H9 (cell line): ENCODE measurements at regions not wholly inside any gene's neighbourhood (a gene's known extent, or its start where the extent isn't known, plus 50 kb on each side); places are given as distances from the start of the nearest gene placed in this dataset.

ENCODE experiments used
- DNase-seq: peaks from one replicate; pipeline ENCODE4 v3.0.0-alpha.2; 2017
- H2AFZ ChIP-seq: one replicate; pipeline ENCODE4 v1.6.1; 2013; ENCODE audit warnings: mild to moderate bottlenecking, low read length, control low read depth, moderate library complexity
- H2AK5ac ChIP-seq: 2 replicates; pipeline ENCODE4 v1.6.1; 2013; ENCODE audit warnings: low read length, control low read depth, mixed read lengths; ENCODE audit not compliant: insufficient read length
- H2BK120ac ChIP-seq: one replicate; pipeline ENCODE4 v1.6.1; 2013; ENCODE audit warnings: low read depth, mild to moderate bottlenecking, low read length, control low read depth, inconsistent platforms; ENCODE audit not compliant: poor library complexity, severe bottlenecking
- H2BK12ac ChIP-seq: 2 replicates; pipeline ENCODE4 v1.6.1; 2013; ENCODE audit warnings: low read length, control low read depth, mixed read lengths, low read depth; ENCODE audit not compliant: insufficient read length
- H2BK15ac ChIP-seq: 2 replicates; pipeline ENCODE4 v1.6.1; 2013; ENCODE audit warnings: low read depth, low read length, control low read depth
- H2BK20ac ChIP-seq: one replicate; pipeline ENCODE4 v1.6.1; 2013; ENCODE audit warnings: low read depth, mild to moderate bottlenecking, low read length, control low read depth, inconsistent platforms; ENCODE audit not compliant: poor library complexity, severe bottlenecking
- H2BK5ac ChIP-seq: 2 replicates; pipeline ENCODE4 v1.6.1; 2013; ENCODE audit warnings: low read length, control low read depth, mixed read lengths; ENCODE audit not compliant: insufficient read length
- H3K14ac ChIP-seq: 2 replicates; pipeline ENCODE4 v1.6.1; 2013; ENCODE audit warnings: low read length, control low read depth; ENCODE audit not compliant: insufficient read depth
- H3K18ac ChIP-seq: 2 replicates; pipeline ENCODE4 v1.6.1; 2013; ENCODE audit warnings: low read depth, mild to moderate bottlenecking, mixed read lengths, low read length, control low read depth; ENCODE audit not compliant: insufficient read length
- H3K23ac ChIP-seq: 2 replicates; pipeline ENCODE4 v1.6.1; 2013; ENCODE audit warnings: low read length, control low read depth, mixed read lengths, low read depth; ENCODE audit not compliant: insufficient read length
- H3K23me2 ChIP-seq: 2 replicates; pipeline ENCODE4 v1.6.1; 2013; ENCODE audit warnings: low read depth, mild to moderate bottlenecking, mixed read lengths, low read length, control low read depth; ENCODE audit not compliant: insufficient read length, poor library complexity, severe bottlenecking
- H3K27ac ChIP-seq: 2 replicates; pipeline ENCODE4 v1.5.1; 2013; ENCODE audit warnings: low read length, control low read depth, mixed read lengths, low read depth; ENCODE audit not compliant: insufficient read length
- H3K27me3 ChIP-seq: 2 replicates; pipeline ENCODE4 v1.6.1; 2013; ENCODE audit warnings: low read length, control low read depth, inconsistent platforms; ENCODE audit not compliant: insufficient read depth
- H3K4ac ChIP-seq: 2 replicates; pipeline ENCODE4 v1.6.1; 2013; ENCODE audit warnings: low read depth, mild to moderate bottlenecking, control low read depth, inconsistent platforms, low read length, moderate library complexity
- H3K4me1 ChIP-seq: 2 replicates; pipeline ENCODE4 v1.6.1; 2013; ENCODE audit warnings: low read length, control low read depth, inconsistent platforms; ENCODE audit not compliant: insufficient read depth
- H3K4me2 ChIP-seq: 2 replicates; pipeline ENCODE4 v1.6.1; 2013; ENCODE audit warnings: low read length, control low read depth, mixed read lengths; ENCODE audit not compliant: insufficient read length, insufficient read depth
- H3K56ac ChIP-seq: 2 replicates; pipeline ENCODE4 v1.6.1; 2013; ENCODE audit warnings: low read depth, mild to moderate bottlenecking, mixed read lengths, low read length, control low read depth; ENCODE audit not compliant: insufficient read length
- H3K79me1 ChIP-seq: 2 replicates; pipeline ENCODE4 v1.6.1; 2013; ENCODE audit warnings: low read depth, mild to moderate bottlenecking, moderate library complexity, low read length, control low read depth, inconsistent platforms; ENCODE audit not compliant: insufficient read depth, poor library complexity, severe bottlenecking
- H3K79me2 ChIP-seq: 2 replicates; pipeline ENCODE4 v1.6.1; 2013; ENCODE audit warnings: low read length, control low read depth, inconsistent platforms; ENCODE audit not compliant: insufficient read depth
- H3K9ac ChIP-seq: 2 replicates; pipeline ENCODE4 v1.6.1; 2013; ENCODE audit warnings: low read length, control low read depth, mixed read lengths; ENCODE audit not compliant: insufficient read length; ENCODE audit errors: extremely low read depth
- H3K9me3 ChIP-seq: one replicate; pipeline ENCODE4 v1.6.1; 2013; ENCODE audit warnings: low read depth, low read length, inconsistent platforms; ENCODE audit not compliant: control insufficient read depth
- H3T11ph ChIP-seq: one replicate; pipeline ENCODE4 v1.6.1; 2013; ENCODE audit warnings: mild to moderate bottlenecking, low read length, control low read depth, inconsistent platforms
- H4K20me1 ChIP-seq: one replicate; pipeline ENCODE4 v1.6.1; 2013; ENCODE audit not compliant: control insufficient read depth, insufficient read length, insufficient read depth
- H4K5ac ChIP-seq: 2 replicates; pipeline ENCODE4 v1.6.1; 2013; ENCODE audit warnings: low read depth, mild to moderate bottlenecking, mixed read lengths, low read length, control low read depth; ENCODE audit not compliant: insufficient read length
- H4K8ac ChIP-seq: replicated peaks from 2 replicates; pipeline ENCODE4 v1.6.1; 2013; ENCODE audit warnings: low read length, control low read depth, mixed read lengths, low read depth; ENCODE audit not compliant: insufficient read length
- H4K91ac ChIP-seq: 2 replicates; pipeline ENCODE4 v1.6.1; 2013; ENCODE audit warnings: low read depth, mild to moderate bottlenecking, moderate library complexity, mixed read lengths, low read length, control low read depth; ENCODE audit not compliant: insufficient read length
- H3K27ac Mint-ChIP-seq, 3 experiments: 2 replicates in 2 of 3; 3 replicates in 1 of 3; pipeline ENCODE4 v1.8.0; 2020 to 2021; ENCODE audit warnings: mixed read lengths in 3 of 3, mild to moderate bottlenecking in 1 of 3, moderate library complexity in 1 of 3
- H3K27me3 Mint-ChIP-seq: 2 replicates; pipeline ENCODE4 v1.8.0; 2021; ENCODE audit warnings: low read depth, mild to moderate bottlenecking, moderate library complexity, mixed read lengths
- H3K36me3 Mint-ChIP-seq, 3 experiments: 2 replicates in 2 of 3; 3 replicates in 1 of 3; pipeline ENCODE4 v1.8.0; 2020 to 2021; ENCODE audit warnings: low read depth in 3 of 3, mixed read lengths in 3 of 3; ENCODE audit not compliant: insufficient read depth in 1 of 3
- H3K4me1 Mint-ChIP-seq, 2 experiments: 2 replicates each; pipeline ENCODE4 v1.8.0; 2020; ENCODE audit warnings: mixed read lengths in 2 of 2
- H3K4me3 Mint-ChIP-seq, 2 experiments: 2 replicates in 1 of 2; 3 replicates in 1 of 2; pipeline ENCODE4 v1.8.0; 2020 to 2021; ENCODE audit warnings: mild to moderate bottlenecking in 2 of 2, mixed read lengths in 2 of 2, moderate library complexity in 1 of 2
- H3K9me3 Mint-ChIP-seq, 2 experiments: 2 replicates in 1 of 2; 3 replicates in 1 of 2; pipeline ENCODE4 v1.8.0; 2020; ENCODE audit warnings: mild to moderate bottlenecking in 2 of 2, mixed read lengths in 2 of 2, moderate library complexity in 1 of 2
- CTCF ChIP-seq: fragments of 200-600 bp; sonication (generic); conservative IDR thresholded peaks from 3 replicates; pipeline ENCODE4 v1.8.0; 2021; ENCODE audit warnings: antibody characterized with exemption, mild to moderate bottlenecking
- WGBS: extraction: QIAGEN DNeasy Blood & Tissue Kit; methylation state at CpG from one replicate; pipeline ENCODE4 v1.1.7; 2013; ENCODE audit warnings: missing lambda C conversion rate, low lambda C conversion rate, mixed read lengths; ENCODE audit not compliant: insufficient read length; ENCODE audit errors: extremely low coverage; 5-methylcytosine and 5-hydroxymethylcytosine counted together

GRCh38 chr10:83592337-83592935 is 546.9 kb upstream of the GHITM start:
- no peak for DNase-seq
- Histone ChIP-seq H3K56ac (no peak overlapping the region), H2BK15ac (no peak overlapping the region), H3K4ac (no peak overlapping the region), H4K8ac (no peak overlapping the region), H3K23ac (no peak overlapping the region), H4K91ac (no peak overlapping the region), H2BK120ac (no peak overlapping the region), H2AK5ac (no peak overlapping the region), H4K5ac (no peak overlapping the region), H3K27me3 (no peaks in the 10 kb centered on the region), H2BK12ac (no peak overlapping the region), H3K79me2 (no peaks in the 10 kb centered on the region), H3K27ac (no peak overlapping the region), H2AFZ (no peak overlapping the region), H3K18ac (no peak overlapping the region), H2BK20ac (no peak overlapping the region), H3K23me2 (no peaks in the 10 kb centered on the region), H3K79me1 (no peaks in the 10 kb centered on the region), H3K14ac (no peak overlapping the region), H4K20me1 (no peaks in the 10 kb centered on the region), H3K9me3 (no peaks in the 10 kb centered on the region), H3K9ac (no peak overlapping the region), H2BK5ac (no peak overlapping the region), H3K4me2 (no peak overlapping the region), H3K4me1 (no peaks in the 10 kb centered on the region), H3T11ph (no peak overlapping the region)
- no CpG with 5 or more reads among the region's 1 CpG for WGBS
- Mint-ChIP-seq H3K27me3 (no peaks in the 10 kb centered on the region), H3K27ac (no peak overlapping the region), H3K36me3 (peaks cover 0 to 23% (median 13%) of the 10 kb centered on the region in 3 experiments; a peak in 6 of 7 replicates), H3K9me3 (peaks cover 20 to 23% of the 10 kb centered on the region in 2 experiments), H3K4me3 (no peak overlapping the region), H3K4me1 (no peaks in the 10 kb centered on the region)
- no peak for TF ChIP-seq CTCF
